H4 (cell line): ENCODE measurements at regions not wholly inside any gene's neighbourhood (a gene's known extent, or its start where the extent isn't known, plus 50 kb on each side); places are given as distances from the start of the nearest gene placed in this dataset.
A peak's percentile ranks its signal among the peaks of the same experiment; 100 is the strongest.
"Not testable (repeated sequence)": the region's sequence is repeated elsewhere in the genome, so short reads cannot be mapped to it uniquely, and the experiment has no call there.

Experiments used
- DNase-seq: peaks from one replicate; pipeline ENCODE4 v3.0.0-alpha.2; 2015; ENCODE audit warnings: low spot score

DNA sequence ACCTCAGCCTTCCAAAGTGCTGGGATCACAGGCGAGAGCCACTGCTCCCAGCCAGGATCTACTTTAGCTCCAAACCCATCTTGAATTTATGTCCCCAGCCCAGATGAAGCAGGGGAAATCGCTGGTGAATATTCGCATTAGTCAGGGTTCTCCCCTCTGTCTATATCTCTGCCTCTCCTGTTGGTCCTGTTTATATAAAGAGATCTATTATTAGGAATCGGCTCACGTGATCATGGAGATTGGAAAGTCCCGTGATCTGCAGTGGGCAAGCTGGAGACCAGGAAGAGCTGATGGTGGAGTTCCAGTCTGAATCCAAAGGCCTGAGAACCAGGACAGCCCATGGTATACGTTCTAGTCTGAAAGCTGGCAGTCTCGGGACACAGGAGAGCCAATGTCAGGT lies 382.8 kb downstream of the SEC14L1 start:
- no peak for DNase-seq

GRCh38 chr17:77526259-77526711 lies 385.5 kb downstream of the SEC14L1 start:
- DNase-seq: no peak

DNA sequence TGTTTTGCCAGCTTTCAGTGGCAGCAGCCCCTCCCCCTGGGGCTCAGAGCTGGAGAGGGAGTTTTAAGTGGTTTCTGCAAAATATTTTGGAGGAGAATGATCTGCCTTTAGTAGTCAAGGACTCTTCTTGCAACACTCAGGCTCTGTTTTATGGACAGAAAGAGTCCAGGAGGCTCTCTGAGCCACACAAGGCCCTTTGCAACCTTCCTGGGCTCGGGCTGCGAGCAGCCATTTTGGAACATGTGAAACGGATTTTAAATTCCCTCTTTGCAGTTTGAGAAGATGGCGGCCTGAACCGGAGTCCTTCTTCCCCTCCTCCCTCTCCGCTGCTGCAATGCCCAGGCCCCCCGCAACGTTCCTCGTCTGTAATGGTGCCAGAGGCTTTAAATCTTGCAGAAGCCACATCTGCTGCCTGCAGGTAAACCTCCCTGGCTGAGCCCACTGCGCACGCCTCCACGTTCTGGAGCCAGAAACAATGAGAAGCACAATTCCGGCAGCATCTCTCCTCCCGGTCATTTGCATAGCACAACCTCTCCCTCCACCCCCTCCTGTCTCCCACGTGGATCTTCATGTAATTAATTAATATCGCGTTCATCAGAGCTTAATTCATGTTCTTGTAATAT lies 386.1 kb downstream of the SEC14L1 start:
- no peak for DNase-seq

GRCh38 chr17:77527409-77527808 lies 386.6 kb downstream of the SEC14L1 start:
- no peak for DNase-seq

- no peak for DNase-seq
These were observed 387.2 kb downstream of the SEC14L1 start for GRCh38 chr17:77527836-77528505.

DNA sequence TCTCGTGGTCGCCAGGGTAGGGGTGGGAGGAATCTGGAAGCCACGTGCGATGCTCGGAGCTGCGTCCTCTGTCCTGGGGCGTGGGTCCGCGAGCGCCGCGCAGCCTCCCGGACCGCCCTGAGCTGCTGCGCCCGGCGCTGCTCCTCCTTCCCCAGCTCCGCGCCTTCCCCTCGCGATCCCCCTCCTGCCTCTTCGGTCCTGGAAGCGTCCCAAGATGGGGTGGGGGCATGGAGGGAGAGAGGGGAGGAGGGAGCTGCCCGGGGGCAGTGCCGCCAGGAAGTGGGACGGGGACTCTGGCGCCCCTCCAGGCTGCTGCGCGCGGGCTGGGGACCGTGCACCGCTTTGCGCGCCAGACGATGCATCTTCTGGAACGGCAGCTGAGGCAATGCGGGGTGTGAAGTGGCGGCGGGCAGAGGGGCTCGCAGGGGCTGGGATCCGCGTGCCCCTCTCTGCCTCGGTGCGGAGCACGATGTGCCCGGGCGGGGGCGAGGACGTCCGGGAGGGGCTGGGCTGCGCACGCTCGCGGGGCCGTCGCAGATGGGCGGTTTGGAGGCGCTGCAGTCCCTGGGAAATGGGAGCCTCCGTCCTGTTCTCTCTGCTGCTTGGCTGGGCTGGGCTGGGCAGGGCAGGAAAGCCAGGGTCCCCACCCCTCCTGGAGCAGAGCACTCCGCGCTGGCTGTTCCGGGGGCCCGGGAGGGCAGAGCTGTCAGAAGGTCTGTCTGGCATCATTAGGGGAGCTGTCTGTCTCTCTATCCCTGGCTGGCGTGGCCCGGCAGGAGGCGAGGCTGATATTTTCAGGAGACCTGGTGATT lies 388.0 kb downstream of the SEC14L1 start:
- no peak for DNase-seq

GRCh38 chr17:77529328-77529650 lies 388.5 kb downstream of the SEC14L1 start:
- no peak for DNase-seq

DNA sequence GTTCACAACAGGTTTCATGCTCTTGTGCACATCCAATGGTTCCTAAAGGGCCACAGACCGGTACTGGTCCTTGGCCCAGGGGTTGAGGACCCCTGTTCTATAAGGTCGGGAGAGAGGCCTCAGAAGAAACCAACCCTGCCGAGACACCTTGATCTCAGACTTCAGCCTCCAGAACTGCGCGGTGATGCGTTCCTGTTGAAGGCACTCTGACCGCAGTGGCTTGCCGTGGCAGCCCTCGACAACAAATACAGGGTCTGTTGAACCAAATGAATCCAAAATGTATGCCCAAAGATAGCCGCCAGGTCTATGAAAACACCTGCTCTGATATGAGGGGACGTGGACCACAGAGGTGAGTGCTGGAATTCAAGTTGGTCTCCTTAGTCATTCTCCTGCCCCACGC lies 389.8 kb downstream of the SEC14L1 start:
- DNase-seq: no peak

DNA sequence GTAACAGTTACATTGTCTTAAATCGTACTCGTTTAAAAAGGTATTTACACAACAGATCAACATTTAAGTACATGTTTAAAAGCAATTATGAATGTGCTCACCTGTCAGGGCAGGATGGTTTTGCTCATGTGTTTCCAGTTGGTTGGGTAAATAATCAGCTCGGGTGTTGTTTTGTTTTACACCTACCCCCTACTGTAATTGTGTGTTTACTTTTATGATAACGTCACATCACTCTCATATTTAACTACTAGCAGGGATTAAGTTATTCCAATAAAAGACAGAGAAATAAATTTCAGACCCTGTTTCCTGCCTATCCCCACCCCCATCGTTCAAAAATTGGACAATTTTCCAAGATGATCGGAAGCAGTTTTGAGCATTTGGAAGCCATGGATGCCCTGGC lies 390.2 kb downstream of the SEC14L1 start:
- DNase-seq: no peak

DNA sequence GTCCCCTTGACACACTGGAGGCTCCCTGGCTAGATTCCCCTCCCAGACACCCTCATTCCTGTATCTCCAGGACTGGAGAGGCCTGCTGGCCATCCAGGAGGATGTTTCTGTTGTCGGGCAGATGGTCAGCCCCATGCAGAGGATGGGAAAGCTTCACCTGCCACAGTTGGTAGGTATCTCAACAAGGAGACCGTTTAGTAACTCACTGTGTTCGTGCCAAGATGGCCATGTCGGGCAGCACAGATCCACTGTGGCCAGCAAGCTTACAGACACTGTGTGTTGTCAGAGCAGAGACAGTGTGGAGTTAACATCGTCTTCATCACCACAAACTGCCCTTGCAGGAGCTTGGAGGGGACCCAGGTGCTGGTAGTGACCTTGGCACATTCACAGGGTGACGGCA lies 390.9 kb downstream of the SEC14L1 start:
- DNase-seq: no peak

- DNase-seq: not testable (repeated sequence)
These were observed 392.9 kb downstream of the SEC14L1 start for GRCh38 chr17:77533697-77534096.

DNA sequence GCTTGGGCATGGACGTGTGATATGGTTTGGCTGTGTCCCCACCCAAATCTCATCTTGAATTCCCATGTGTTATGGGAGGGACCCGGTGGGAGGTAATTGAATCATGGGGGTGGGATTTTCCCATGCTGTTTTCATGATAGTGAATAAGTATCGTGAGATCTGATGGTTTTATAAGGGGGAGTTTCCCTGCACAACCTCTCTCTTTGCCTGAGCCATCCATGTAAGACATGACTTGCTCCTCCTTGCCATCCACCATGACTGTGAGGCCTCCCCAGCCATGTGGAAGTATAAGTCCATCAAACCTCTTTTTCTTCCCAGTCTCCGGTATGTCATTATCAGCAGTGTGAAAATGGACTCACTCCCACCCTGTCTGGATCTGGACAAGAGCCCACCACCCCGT lies 393.4 kb downstream of the SEC14L1 start:
- DNase-seq: no peak

DNA sequence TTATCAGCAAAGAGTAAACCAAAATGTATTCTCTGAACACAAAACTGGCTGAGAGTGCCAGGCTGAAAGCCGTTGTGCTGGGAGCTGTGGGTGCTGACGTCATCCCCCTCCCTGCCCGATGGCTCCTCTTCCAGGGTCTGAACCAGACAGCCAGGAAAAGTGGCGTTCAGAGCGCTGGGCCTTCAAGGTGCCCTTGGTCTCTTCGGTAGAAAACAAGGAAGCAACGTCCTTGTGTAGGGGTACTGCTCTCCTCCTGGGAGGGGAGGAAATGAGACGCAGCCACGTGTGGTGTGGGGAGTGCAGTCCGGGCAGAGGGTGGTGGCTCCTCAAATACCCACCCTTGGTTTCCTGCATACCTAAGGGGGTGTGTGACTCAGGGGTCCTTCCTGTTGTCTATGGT lies 394.7 kb downstream of the SEC14L1 start:
- peak; percentile 75 for DNase-seq

DNA sequence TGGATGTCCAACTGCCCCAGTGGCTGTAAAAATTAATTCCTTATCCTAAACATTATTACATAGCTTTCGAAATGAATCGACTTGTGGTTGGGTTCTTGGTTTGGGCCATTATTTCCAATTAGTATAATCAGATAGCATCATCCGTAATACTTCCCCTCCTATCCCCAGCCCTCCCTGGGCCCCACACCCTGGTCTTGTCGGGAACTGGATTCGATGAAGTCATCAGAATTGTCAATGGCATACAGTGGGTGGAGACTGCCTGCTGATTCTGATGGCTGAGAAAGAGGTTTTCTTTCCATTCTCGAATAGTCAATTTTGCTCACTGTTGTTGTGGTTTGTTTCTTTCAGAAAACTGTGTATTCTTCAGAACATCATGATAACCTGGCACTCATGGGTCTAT lies 395.1 kb downstream of the SEC14L1 start:
- DNase-seq: peak; percentile 53

DNA sequence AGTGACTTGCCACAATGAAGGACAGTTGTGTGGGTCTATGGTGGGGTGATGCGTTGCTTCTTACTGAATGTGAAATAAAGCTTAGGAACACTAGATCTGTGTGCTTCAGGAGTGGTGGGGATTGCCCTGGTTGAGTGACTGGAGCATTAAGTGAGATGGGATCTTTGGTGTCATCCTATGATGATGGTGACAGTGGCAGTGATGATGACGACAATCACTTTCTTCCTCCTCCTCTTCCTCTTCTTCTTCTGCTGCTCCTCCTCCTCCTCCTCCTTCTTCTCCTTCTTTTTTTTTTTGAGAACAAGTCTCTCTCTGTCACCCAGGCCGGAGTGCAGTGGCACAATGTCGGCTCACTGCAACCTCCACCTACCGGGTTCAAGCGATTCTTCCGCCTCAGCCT lies 396.8 kb downstream of the SEC14L1 start:
- DNase-seq: no peak

DNA sequence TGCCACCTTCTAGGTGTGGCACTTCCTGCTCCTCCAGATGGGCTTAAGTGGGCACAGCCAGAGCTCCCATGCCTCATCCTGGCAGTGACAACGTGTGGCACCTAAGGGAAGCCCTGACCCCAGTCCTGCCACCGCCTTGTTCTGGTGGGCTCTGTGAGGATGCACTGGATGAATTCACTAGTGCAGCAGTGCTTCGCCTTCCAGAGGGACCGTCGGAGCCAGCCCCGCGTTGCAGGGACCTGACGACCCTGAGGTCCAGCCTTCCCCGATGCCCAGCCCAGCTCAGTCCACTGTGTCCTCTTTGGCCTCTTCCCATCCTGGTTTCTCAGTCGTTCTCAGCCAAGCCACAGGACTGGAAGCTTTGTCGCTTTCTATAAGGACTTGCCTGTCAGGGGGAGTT lies 399.8 kb downstream of the SEC14L1 start:
- no peak for DNase-seq

- DNase-seq: no peak
These were observed 400.2 kb downstream of the SEC14L1 start for GRCh38 chr17:77540975-77541374.

GRCh38 chr17:77542011-77542410 lies 401.2 kb downstream of the SEC14L1 start:
- no peak for DNase-seq

- DNase-seq: peak; percentile 84
These were observed 402.1 kb downstream of the SEC14L1 start for GRCh38 chr17:77542551-77543490.

- DNase-seq: no peak
These were observed 403.0 kb downstream of the SEC14L1 start for GRCh38 chr17:77543801-77544200.

- no peak for DNase-seq
These were observed 403.8 kb downstream of the SEC14L1 start for GRCh38 chr17:77544347-77545110.
